PC-3 (cell line): ENCODE measurements at regions not wholly inside any gene's neighbourhood (a gene's known extent, or its start where the extent isn't known, plus 50 kb on each side); places are given as distances from the start of the nearest gene placed in this dataset.

Experiments used
- ATAC-seq: fragments of 200-7000 bp; cut with Tn5 transposase; 2 replicates; pipeline ENCODE4 v1.9.1; 2020; ENCODE audit warnings: mild to moderate bottlenecking, moderate library complexity
- BruUV-seq: library from RNA; stranded (reverse); fragments of 400-500 nt; replicated peaks from 2 replicates; lab custom pipeline; 2021; lab: Mats Ljungman, UMichigan
- CTCF ChIA-PET: fragments of 300-600 bp; sonication (Branson Sonifier 250); formaldehyde crosslinking; loops from one replicate; lab custom pipeline; 2022; ENCODE audit warnings: antibody characterized with exemption; lab: Charles Lee
- POLR2A ChIA-PET: fragments of 300-600 bp; sonication (Branson Sonifier 250); formaldehyde crosslinking; loops from one replicate; lab custom pipeline; 2022; ENCODE audit warnings: antibody characterized with exemption; ENCODE audit not compliant: unreplicated experiment; lab: Charles Lee
- DNase-seq: peaks from one replicate; pipeline ENCODE4 v3.0.0-alpha.2; 2015
- H2AFZ ChIP-seq: fragments of 300-600 bp; sonication (generic); 2 replicates; pipeline ENCODE4 v1.6.0; 2016; ENCODE audit warnings: antibody characterized with exemption, low read length
- H3F3A ChIP-seq: fragments of 300-600 bp; sonication (generic); one replicate; pipeline ENCODE4 v1.6.0; 2017; ENCODE audit warnings: antibody characterized with exemption, low read length, control low read depth, mild to moderate bottlenecking; ENCODE audit not compliant: unreplicated experiment
- H3K27ac ChIP-seq: fragments of 300-600 bp; sonication (generic); 2 replicates; pipeline ENCODE4 v1.5.1; 2016; ENCODE audit warnings: mild to moderate bottlenecking, low read length
- H3K27me3 ChIP-seq: fragments of 300-600 bp; sonication (generic); 2 replicates; pipeline ENCODE4 v1.6.1; 2016; ENCODE audit warnings: low read length, mixed read lengths
- H3K36me3 ChIP-seq: fragments of 300-600 bp; sonication (generic); 2 replicates; pipeline ENCODE4 v1.6.1; 2016; ENCODE audit warnings: low read depth, mixed run types, low read length, mixed read lengths
- H3K4me1 ChIP-seq: fragments of 300-600 bp; sonication (generic); 2 replicates; pipeline ENCODE4 v1.5.1; 2016; ENCODE audit warnings: low read length; ENCODE audit not compliant: insufficient read depth
- H3K4me2 ChIP-seq: fragments of 300-600 bp; sonication (generic); 2 replicates; pipeline ENCODE4 v1.6.0; 2016; ENCODE audit warnings: low read length
- H3K4me3 ChIP-seq: fragments of 300-600 bp; sonication (generic); 2 replicates; pipeline ENCODE4 v1.5.1; 2016; ENCODE audit warnings: mild to moderate bottlenecking, low read length, mixed read lengths
- H3K79me2 ChIP-seq: fragments of 300-600 bp; sonication (generic); 2 replicates; pipeline ENCODE4 v1.6.1; 2017; ENCODE audit warnings: low read length, mixed read lengths
- H3K9ac ChIP-seq: fragments of 300-600 bp; sonication (generic); 2 replicates; pipeline ENCODE4 v1.6.0; 2016; ENCODE audit warnings: mild to moderate bottlenecking, low read length
- H3K9me2 ChIP-seq: fragments of 300-600 bp; sonication (generic); replicated peaks from 2 replicates; pipeline ENCODE4 v1.6.1; 2016; ENCODE audit warnings: mixed run types, low read length, mixed read lengths
- H3K9me3 ChIP-seq: fragments of 300-600 bp; sonication (generic); 2 replicates; pipeline ENCODE4 v1.6.1; 2016; ENCODE audit warnings: low read length, mixed read lengths
- H4K20me1 ChIP-seq: fragments of 300-600 bp; sonication (generic); 2 replicates; pipeline ENCODE4 v1.6.1; 2016; ENCODE audit warnings: low read length, mixed read lengths
- EZH2 ChIP-seq: fragments of 300-600 bp; sonication (generic); IDR thresholded peaks from one replicate; pipeline ENCODE4 v1.6.1; 2017; ENCODE audit warnings: antibody characterized with exemption, mild to moderate bottlenecking, low read length; ENCODE audit not compliant: unreplicated experiment
- EZH2phosphoT487 ChIP-seq: fragments of 300-600 bp; sonication (generic); IDR thresholded peaks from 2 replicates; pipeline ENCODE4 v1.6.1; 2018; ENCODE audit warnings: mild to moderate bottlenecking, antibody characterized with exemption, low read length, borderline replicate concordance
- intact Hi-C: fragments of 100-400 bp; cut with micrococcal nuclease; formaldehyde crosslinking; loops from 2 replicates; pipeline ENCODE4 v1.9.0; 2023
- TF ChIP-seq, protein P1 (sequence below): fragments of 300-600 bp; sonication (generic); conservative IDR thresholded peaks from 2 replicates; pipeline ENCODE4 v1.5.1; 2017; ENCODE audit warnings: antibody characterized with exemption, low read depth, mild to moderate bottlenecking, low read length

DNA sequence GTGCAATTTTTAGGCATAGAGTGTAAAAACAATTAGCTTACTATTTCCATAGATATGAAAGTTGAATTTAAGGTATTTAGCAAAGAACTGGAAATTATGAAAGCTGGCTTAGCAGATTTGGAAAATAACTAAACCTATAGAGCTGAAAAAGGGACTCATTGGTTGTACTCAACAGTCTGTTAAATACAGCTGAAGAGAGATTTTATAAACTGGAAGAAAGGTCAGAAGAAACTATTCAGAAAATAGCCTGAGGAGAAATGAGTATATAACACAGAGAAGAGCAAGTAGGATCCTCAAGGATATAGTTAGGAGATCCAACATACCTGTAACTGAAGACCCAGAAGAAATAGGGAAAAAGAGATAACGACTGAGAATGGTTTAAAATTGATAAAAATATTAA lies 97.6 kb upstream of the SLIT3 start:
- H3K36me3 ChIP-seq: no peaks in the 10 kb centered on the region
- ATAC-seq: no peak
- POLR2A ChIA-PET: no interaction called here
- TF ChIP-seq EZH2phosphoT487 (no peak), EZH2 (no peak)
- TF ChIP-seq, protein P1, sequence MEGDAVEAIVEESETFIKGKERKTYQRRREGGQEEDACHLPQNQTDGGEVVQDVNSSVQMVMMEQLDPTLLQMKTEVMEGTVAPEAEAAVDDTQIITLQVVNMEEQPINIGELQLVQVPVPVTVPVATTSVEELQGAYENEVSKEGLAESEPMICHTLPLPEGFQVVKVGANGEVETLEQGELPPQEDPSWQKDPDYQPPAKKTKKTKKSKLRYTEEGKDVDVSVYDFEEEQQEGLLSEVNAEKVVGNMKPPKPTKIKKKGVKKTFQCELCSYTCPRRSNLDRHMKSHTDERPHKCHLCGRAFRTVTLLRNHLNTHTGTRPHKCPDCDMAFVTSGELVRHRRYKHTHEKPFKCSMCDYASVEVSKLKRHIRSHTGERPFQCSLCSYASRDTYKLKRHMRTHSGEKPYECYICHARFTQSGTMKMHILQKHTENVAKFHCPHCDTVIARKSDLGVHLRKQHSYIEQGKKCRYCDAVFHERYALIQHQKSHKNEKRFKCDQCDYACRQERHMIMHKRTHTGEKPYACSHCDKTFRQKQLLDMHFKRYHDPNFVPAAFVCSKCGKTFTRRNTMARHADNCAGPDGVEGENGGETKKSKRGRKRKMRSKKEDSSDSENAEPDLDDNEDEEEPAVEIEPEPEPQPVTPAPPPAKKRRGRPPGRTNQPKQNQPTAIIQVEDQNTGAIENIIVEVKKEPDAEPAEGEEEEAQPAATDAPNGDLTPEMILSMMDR: no peak
- H3K4me3 ChIP-seq: no peak overlapping the region
- no peak overlapping the region for H3K4me2 ChIP-seq
- CTCF ChIA-PET: no interaction called here
- H3K9ac ChIP-seq: no peak overlapping the region
- no peaks in the 10 kb centered on the region for H3K9me2 ChIP-seq
- H4K20me1 ChIP-seq: no peaks in the 10 kb centered on the region
- no peaks in the 10 kb centered on the region for H3K4me1 ChIP-seq
- no peaks in the 10 kb centered on the region for H3K9me3 ChIP-seq
- no peak overlapping the region for H3K27ac ChIP-seq
- DNase-seq: no peak
- no TSS peak for BruUV-seq
- intact Hi-C loops: no loop called here
- no peaks in the 10 kb centered on the region for H3K79me2 ChIP-seq
- no peak overlapping the region for H2AFZ ChIP-seq
- no peaks in the 10 kb centered on the region for H3F3A ChIP-seq
- peaks cover 29% of the 10 kb centered on the region for H3K27me3 ChIP-seq

DNA sequence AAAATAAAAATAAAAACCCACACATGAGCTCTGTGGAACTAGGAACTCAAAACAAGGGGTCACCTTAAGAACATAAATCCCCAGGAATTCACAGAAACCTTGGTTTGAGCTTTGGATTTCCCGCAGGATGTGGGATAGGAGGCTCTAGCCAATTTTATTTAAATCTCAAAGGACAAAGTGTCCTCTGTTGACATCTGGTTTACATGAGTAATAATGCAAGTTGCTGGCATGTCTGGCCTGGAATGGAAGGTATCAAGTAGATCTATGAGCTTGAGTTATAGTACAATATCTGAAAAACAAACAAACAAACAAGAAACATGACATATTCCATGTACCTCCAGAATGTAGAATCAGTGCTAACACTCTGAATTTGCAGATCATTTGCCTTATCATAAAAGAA lies 94.2 kb upstream of the SLIT3 start:
- POLR2A ChIA-PET: no interaction called here
- BruUV-seq: no TSS peak

DNA sequence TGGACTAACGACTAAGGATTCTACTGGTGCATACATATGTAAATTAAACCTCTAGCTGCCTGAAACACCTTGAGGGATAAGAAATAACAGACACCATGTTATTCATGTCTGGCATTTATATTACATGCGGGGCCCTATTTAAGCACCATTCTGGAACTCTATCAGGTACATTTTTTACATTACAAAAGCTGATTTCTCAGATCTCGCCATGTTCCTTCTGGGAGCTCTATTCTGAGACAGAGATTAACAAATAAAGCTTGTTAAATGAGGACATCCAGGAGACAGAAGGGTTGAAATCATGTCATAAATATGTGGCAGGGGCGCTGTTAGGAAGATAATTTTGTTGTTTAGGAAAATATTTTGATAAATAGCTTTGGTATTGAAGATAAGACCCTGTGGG lies 93.4 kb upstream of the SLIT3 start:
- intact Hi-C loops: no loop called here
- Histone ChIP-seq H3K27ac (no peak overlapping the region), H3K36me3 (no peaks in the 10 kb centered on the region), H3K4me2 (no peak overlapping the region), H3K4me3 (no peak overlapping the region), H3K79me2 (no peaks in the 10 kb centered on the region), H3K27me3 (peaks cover 40% of the 10 kb centered on the region), H3K9ac (no peak overlapping the region), H3K9me2 (no peaks in the 10 kb centered on the region), H3K4me1 (no peaks in the 10 kb centered on the region), H3K9me3 (no peaks in the 10 kb centered on the region), H2AFZ (no peak overlapping the region), H4K20me1 (no peaks in the 10 kb centered on the region), H3F3A (no peaks in the 10 kb centered on the region)
- no peak for DNase-seq
- CTCF ChIA-PET: no interaction called here
- TF ChIP-seq EZH2: no peak
- TF ChIP-seq EZH2phosphoT487: no peak
- TF ChIP-seq, protein P1: no peak
- no peak for ATAC-seq
- POLR2A ChIA-PET: no interaction called here
- BruUV-seq: no TSS peak

More for the DNA sequence above, 94.2 kb upstream of the SLIT3 start:
- Histone ChIP-seq H3K4me3 (no peak overlapping the region), H2AFZ (no peak overlapping the region), H3K4me1 (no peaks in the 10 kb centered on the region), H3F3A (no peaks in the 10 kb centered on the region), H3K27me3 (peaks cover 39% of the 10 kb centered on the region), H4K20me1 (no peaks in the 10 kb centered on the region), H3K4me2 (no peak overlapping the region), H3K79me2 (no peaks in the 10 kb centered on the region), H3K36me3 (no peaks in the 10 kb centered on the region), H3K9ac (no peak overlapping the region), H3K9me3 (no peaks in the 10 kb centered on the region), H3K27ac (no peak overlapping the region), H3K9me2 (no peaks in the 10 kb centered on the region)
- no peak for TF ChIP-seq EZH2
- TF ChIP-seq, protein P1: no peak
- no peak for DNase-seq
- ATAC-seq: no peak
- CTCF ChIA-PET: no interaction called here
- intact Hi-C loops: no loop called here
